ENCODE measurements at regions not wholly inside any gene's neighbourhood (a gene's known extent, or its start where the extent isn't known, plus 50 kb on each side); places are given as distances from the start of the nearest gene placed in this dataset.

- no peak for DNase-seq (ENCODE audit: low read depth, low spot score)
- Histone ChIP-seq H3K9me3 (ENCODE audit: control insufficient read depth, insufficient read depth, low read length) (peaks cover 2% of the 10 kb centered on the region; the same call in 1 of the 2 replicates), H3K4me3 (ENCODE audit: low read depth, low read length) (no peak overlapping the region), H3K27ac (ENCODE audit: low read depth, low read length) (no peak overlapping the region), H3K27me3 (ENCODE audit: control insufficient read depth, insufficient read depth, low read length) (no peaks in the 10 kb centered on the region)
- CTCF ChIA-PET, result interaction anchor here (0.9 to 1.7 kb wide), 4 partner anchors 20 to 290 kb away, joined by 3 to 5 read pairs (median 4); no protein-coding TSS in a partner anchor
- POLR2A ChIA-PET, result interaction anchor here (0.5 kb wide), 1 partner anchor 211 kb away, joined by 3 read pairs; no protein-coding TSS in a partner anchor
- TF ChIP-seq CTCF (IDR thresholded peaks at IDR 0.05; ENCODE audit: low read depth, low read length), result no peak
These were observed 156.6 kb downstream of the NOC3L start for GRCh38 chr10:94206176-94206575.

- CTCF ChIA-PET, result interaction anchor here (0.9 kb wide), 1 partner anchor 292 kb away, joined by 4 read pairs; no protein-coding TSS in a partner anchor
These were observed 154.4 kb downstream of the NOC3L start for GRCh38 chr10:94208315-94208714.

GRCh38 chr10:94210440-94211168 is 152.1 kb downstream of the NOC3L start:
- no peak overlapping the region for H3K4me3 ChIP-seq (ENCODE audit: low read depth, low read length)
- no peak for TF ChIP-seq CTCF (IDR thresholded peaks at IDR 0.05; ENCODE audit: low read depth, low read length)
- POLR2A ChIA-PET, result no interaction called here
- no peak overlapping the region for H3K27ac ChIP-seq (ENCODE audit: low read depth, low read length)
- CTCF ChIA-PET, result no interaction called here
- no peaks in the 10 kb centered on the region for H3K27me3 ChIP-seq (ENCODE audit: control insufficient read depth, insufficient read depth, low read length)
- no peak for DNase-seq (ENCODE audit: low read depth, low spot score)
- peaks cover 2% of the 10 kb centered on the region; the same call in 1 of the 2 replicates for H3K9me3 ChIP-seq (ENCODE audit: control insufficient read depth, insufficient read depth, low read length)

More at GRCh38 chr10:94208315-94208714, 154.4 kb downstream of the NOC3L start:
- Histone ChIP-seq H3K9me3 (ENCODE audit: control insufficient read depth, insufficient read depth, low read length) (peaks cover 2% of the 10 kb centered on the region; the same call in 1 of the 2 replicates), H3K27me3 (ENCODE audit: control insufficient read depth, insufficient read depth, low read length) (no peaks in the 10 kb centered on the region), H3K4me3 (ENCODE audit: low read depth, low read length) (no peak overlapping the region), H3K27ac (ENCODE audit: low read depth, low read length) (no peak overlapping the region)
- no peak for DNase-seq (ENCODE audit: low read depth, low spot score)
- POLR2A ChIA-PET, result no interaction called here
- no peak for TF ChIP-seq CTCF (IDR thresholded peaks at IDR 0.05; ENCODE audit: low read depth, low read length)

- H3K9me3 ChIP-seq (ENCODE audit: control insufficient read depth, insufficient read depth, low read length), result peaks cover 2% of the 10 kb centered on the region; the same call in 1 of the 2 replicates
- ChIA-PET CTCF (no interaction called here), POLR2A (no interaction called here)
- no peaks in the 10 kb centered on the region for H3K27me3 ChIP-seq (ENCODE audit: control insufficient read depth, insufficient read depth, low read length)
- H3K4me3 ChIP-seq (ENCODE audit: low read depth, low read length), result no peak overlapping the region
- DNase-seq (ENCODE audit: low read depth, low spot score), result no peak
- no peak overlapping the region for H3K27ac ChIP-seq (ENCODE audit: low read depth, low read length)
- no peak for TF ChIP-seq CTCF (IDR thresholded peaks at IDR 0.05; ENCODE audit: low read depth, low read length)
These were observed 151.6 kb downstream of the NOC3L start for GRCh38 chr10:94211169-94211510.

GRCh38 chr10:94213001-94213530 is 149.7 kb downstream of the NOC3L start:
- POLR2A ChIA-PET, result no interaction called here

More at GRCh38 chr10:94213001-94213530, 149.7 kb downstream of the NOC3L start:
- Histone ChIP-seq H3K4me3 (ENCODE audit: low read depth, low read length) (no peak overlapping the region), H3K27me3 (ENCODE audit: control insufficient read depth, insufficient read depth, low read length) (no peaks in the 10 kb centered on the region), H3K9me3 (ENCODE audit: control insufficient read depth, insufficient read depth, low read length) (no peaks in the 10 kb centered on the region), H3K27ac (ENCODE audit: low read depth, low read length) (no peak overlapping the region)
- TF ChIP-seq CTCF (IDR thresholded peaks at IDR 0.05; ENCODE audit: low read depth, low read length), result no peak
- CTCF ChIA-PET, result no interaction called here
- DNase-seq (ENCODE audit: low read depth, low spot score), result no peak

Measured in AG04450 (cell line).